GM21619 (cell line): ENCODE measurements at regions not wholly inside any gene's neighbourhood (a gene's known extent, or its start where the extent isn't known, plus 50 kb on each side); places are given as distances from the start of the nearest gene placed in this dataset.
"Not testable (repeated sequence)": the region's sequence is repeated elsewhere in the genome, so short reads cannot be mapped to it uniquely, and the experiment has no call there.

Experiments
- ATAC-seq: cut with Tn5 transposase; IDR thresholded peaks from one replicate; pipeline ENCODE4 v1.9.1; 2021; ENCODE audit not compliant: unreplicated experiment

DNA sequence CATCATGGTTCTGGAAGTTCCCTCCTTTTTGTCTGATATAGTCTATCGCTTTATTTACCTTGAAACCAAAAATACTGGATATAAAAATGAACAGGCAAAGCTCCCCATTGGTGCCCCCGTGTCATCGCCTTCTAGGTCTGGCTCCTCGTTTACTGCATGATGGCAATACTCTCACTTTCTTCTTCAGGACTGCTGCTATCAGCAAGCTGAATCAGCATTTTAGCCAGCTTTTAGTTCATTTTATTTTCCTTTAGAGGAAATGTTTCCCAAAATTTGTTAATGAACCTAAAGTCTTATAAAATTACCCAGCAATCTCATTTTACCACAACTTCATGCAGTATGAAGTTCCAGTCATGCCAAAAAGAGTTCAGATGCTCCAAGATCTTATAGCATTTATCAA lies 80.5 kb downstream of the ZIC3 start:
- ATAC-seq = no peak

DNA sequence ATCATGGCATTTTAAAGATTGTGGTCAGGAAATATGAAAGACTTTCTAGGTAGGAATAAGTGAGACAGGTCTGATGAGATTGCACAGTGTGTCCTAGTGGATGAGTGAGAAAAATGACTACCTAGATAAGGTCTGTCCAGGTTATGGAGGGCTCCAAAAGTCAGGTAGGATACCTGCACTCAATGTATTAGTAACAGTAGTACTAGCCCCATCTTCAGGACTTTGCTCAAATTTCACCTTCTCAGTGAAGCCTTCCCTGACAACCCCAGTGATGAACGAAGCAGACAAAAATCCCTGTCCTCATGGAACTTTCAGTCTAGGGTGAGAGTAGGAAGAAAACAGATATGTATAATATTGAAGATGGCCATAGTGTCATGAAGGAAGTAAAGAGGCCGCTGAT lies 85.7 kb downstream of the ZIC3 start:
- no peak for ATAC-seq

GRCh38 chrX:137652086-137652485 lies 86.2 kb downstream of the ZIC3 start:
- ATAC-seq = no peak

DNA sequence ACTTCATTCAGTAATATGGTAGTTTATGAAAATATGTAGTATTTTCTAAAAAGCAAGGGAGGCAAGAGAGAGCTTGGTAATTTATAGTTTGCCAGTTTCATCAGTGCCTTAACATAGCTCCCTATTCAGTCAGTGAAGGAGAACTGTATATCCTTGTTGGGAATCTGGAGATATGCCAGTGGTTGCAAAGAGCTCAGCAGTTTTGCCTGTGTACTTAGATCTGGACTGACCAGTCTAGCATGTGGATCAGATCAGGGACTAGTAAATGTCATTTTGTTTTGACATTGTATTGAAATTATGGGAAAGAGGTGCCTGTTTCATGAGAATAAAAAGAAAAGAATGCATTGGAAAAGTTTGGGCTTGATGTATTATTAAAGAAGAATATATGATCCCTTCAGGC lies 88.6 kb downstream of the ZIC3 start:
- ATAC-seq = no peak

- ATAC-seq = no peak
Measured at GRCh38 chrX:137667776-137668175, 101.8 kb downstream of the ZIC3 start.

DNA sequence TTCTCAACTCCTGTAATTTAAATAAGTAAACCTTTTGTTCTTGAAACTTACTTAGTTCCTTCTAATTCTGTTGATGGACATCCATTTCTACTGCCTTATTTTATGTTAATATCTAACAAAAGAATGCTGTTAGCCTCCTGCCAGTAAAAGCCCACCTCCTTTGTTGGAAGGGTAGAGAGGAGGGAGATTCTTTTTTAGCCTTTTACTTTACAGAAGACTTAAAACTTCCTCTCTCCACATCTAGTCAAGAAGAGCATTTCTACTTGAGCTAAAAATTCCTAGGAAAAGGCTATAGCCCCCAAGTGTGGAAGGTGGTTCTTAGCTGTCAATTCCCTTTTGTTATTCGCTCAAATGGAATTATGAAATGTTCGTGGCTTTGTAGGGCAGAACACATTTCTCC lies 118.7 kb downstream of the ZIC3 start:
- no peak for ATAC-seq

DNA sequence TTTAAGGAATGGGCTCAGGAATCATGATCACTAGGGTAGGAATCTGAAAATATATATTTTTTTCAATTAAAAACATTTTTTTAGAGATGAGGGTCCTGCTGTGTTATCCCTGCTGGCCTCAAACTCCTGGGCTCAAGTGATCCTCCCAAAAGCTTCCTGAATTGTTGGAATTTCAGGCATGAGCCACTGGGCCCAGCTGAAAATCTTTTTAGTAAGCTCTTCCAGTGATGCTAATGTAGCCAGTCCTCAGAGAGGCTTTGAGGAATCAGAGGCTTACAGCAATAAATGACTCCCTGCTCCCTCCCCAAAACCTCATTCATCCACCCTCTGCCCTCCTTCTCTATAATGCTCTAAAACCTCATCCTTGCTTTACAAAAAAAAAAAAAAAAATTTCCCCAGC lies 129.5 kb downstream of the ZIC3 start:
- no peak for ATAC-seq

DNA sequence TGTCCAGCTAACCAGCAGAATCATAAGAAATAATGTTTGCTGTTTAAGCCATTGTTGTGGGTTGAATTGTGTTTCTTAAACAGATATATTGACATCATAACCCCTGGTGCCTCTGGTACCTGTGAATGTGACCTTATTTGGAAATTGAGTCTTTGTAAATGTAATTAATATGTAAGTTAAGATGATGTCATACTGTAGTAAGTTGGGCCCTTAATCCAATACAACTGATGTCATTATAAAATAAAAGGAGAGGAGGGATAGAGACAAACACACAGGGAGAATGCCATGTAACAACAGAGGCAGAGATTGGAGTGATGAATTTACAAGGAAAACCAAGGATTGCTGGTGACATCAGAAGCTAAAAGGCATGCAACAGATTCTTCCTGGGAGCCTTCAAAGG lies 141.4 kb downstream of the ZIC3 start:
- ATAC-seq = no peak

DNA sequence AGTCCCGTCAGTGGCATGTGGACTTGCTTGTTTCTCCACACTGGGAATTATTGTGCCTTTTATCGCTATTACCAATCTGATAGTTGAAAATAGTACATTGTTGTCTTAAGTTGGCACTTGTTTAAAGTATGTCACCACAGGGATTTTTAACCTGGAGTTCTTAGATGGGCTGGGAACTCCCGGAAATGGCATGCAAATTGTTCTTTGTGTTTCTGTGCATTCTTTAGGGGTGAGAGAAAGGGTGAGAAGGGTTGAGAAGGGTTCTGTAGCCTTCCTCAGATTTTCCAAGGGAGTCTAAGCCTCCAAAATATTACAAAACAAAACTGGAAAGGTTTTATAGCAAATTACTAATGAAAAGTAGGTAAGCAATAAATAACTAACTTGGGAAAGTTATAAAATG lies 176.9 kb downstream of the ZIC3 start:
- no peak for ATAC-seq

- no peak for ATAC-seq
Measured at GRCh38 chrX:137743414-137743813, 177.5 kb downstream of the ZIC3 start.

DNA sequence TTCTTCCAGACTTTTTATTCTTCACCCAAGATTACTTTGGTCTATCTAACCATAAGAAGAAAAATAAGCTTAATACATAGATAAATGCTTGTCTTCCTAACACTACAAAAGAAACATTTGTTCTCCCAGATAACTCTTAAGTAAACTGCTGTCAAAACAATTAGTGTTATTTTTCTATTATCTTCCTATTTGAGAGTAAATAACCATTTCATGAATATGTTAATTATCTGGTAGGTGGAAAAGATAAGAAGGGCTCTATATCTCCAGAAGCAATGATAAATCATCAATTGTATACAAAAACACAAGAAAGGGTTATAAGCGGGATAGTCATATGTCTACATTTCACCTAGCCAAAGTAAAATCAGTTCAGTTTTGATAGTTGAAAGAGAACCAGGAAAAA lies 180.4 kb downstream of the ZIC3 start:
- no peak for ATAC-seq

GRCh38 chrX:137747244-137748043 lies 181.5 kb downstream of the ZIC3 start:
- ATAC-seq = no peak

DNA sequence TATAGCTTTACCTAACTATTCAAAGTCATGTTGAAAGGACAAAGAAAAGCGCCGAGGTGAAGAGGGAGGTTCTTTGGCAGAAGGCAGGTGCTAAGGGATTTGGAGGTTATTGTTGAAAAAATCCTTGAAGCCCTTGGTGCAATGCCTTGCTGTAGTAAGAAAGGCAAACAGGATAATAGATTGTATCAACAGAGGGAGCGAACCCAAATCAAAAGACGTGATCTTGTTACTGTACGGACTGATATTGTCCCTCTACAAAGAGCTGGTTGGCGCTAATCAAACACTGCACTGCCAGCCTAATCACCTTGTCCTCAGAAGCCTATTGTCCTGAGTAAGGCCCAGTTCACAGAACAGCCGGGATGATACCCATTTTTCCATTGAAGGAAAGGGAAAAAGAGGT lies 182.9 kb downstream of the ZIC3 start:
- no peak for ATAC-seq

DNA sequence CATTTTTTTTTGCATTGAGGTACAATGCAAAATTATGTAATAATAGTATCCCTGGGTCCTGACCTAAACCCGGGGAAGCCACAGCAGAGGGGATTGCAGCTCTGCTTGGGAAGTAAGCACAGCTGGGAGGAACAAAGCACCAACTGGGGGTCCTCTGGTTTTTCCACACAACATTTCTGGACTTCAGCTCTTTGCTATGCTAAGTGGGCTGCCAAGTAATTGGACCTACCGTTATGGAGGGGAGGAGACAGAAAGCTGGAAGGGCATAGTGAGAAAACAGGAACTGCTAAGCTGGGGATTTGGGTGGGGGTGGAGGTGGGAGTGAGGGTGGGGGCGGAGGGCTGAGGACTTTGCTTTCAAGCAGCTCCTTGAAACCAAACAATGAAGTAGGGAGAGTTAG lies 183.3 kb downstream of the ZIC3 start:
- ATAC-seq = no peak

GRCh38 chrX:137771537-137771936 lies 205.6 kb downstream of the ZIC3 start:
- ATAC-seq = no peak

DNA sequence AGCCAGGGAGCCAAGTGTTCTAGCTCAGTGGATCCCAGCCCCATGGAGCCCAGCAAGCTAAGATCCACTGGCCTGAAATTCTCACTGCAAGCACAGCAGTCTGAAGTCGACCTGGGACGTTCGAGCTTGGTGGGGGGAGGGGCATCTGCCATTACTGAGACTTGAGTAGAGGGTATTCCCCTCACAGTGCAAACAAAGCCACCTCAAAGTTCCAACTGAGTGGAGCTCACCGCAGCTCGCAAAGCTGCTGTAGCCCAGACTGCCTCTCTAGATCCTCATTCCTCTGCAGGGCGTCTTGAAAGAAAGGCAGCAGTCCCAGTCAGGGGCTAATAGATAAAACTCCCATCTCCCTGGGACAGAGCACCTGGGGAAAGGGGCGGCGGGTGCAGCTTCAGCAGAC lies 226.3 kb downstream of the ZIC3 start:
- ATAC-seq = no peak

- ATAC-seq = not testable (repeated sequence)
Measured at GRCh38 chrX:137797926-137798325, 232.0 kb downstream of the ZIC3 start.

GRCh38 chrX:137823257-137823656 lies 257.3 kb downstream of the ZIC3 start:
- ATAC-seq = no peak

DNA sequence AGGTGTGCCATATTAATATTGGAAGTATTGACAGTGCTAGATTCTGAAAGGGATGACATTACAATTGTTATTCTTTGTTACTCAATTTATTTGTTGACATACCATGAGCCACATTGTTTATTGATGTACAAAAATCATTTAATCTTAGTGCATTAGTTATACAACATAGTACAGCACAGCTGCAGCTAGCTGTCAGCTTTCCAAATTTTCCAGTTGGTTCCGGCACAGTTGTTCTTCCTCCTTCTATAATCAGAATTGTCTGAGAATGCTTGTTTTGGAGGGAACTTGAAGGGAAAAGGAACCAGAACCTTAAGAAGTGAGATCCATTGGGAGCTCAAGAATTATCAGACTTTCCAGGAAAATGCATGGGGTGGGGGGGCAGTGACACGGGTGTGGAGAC lies 281.4 kb downstream of the ZIC3 start:
- no peak for ATAC-seq

DNA sequence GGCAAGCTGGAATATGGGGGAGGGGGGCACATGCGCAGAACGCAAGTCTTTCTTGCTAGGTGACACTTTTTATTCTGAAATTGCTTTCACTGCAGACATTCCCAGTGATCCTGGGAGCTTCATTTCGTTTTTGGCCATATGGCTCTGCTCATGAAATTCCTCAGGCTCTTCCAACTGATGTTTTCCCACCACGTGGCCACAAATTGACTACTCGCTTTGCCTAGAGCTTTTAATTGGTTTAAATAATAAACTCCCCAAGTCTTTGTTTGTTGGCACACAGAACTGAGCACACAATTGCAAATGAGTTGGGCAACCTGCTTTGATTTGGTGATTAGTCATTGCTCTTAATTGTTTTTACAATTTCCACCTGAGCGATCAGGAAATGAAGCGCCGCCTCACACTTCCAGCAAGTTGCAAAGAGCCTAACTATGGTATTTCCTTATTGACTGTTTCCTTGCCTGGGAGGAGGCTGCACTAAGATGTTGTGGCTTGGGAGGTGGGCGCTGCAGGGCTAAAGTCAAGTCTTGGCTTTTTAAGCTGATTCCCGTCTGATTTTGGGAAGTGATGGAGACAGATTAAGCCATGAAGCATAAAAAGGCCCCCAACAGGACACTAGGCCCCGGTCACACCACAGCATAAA lies 282.5 kb downstream of the ZIC3 start:
- ATAC-seq = no peak

- no peak for ATAC-seq
Measured at GRCh38 chrX:137852502-137852901, 286.6 kb downstream of the ZIC3 start.

DNA sequence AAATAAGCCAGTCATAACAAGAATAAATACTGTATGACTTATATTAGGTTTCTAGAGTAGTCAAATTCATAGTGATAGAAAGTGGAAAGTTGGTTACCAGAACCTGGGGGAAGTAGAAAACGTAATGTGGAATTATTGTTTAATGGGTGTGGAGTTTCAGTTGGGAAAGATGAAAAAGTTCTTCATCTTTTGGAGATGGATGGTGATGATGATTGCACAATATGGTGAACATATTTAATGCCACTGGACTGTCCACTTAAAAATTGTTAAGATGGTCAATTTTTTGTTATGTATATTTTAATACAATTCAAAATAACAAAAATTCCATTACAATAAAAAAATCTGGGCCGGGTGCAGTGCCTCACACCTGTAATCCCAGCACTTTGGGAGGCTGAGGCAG lies 289.6 kb downstream of the ZIC3 start:
- no peak for ATAC-seq

DNA sequence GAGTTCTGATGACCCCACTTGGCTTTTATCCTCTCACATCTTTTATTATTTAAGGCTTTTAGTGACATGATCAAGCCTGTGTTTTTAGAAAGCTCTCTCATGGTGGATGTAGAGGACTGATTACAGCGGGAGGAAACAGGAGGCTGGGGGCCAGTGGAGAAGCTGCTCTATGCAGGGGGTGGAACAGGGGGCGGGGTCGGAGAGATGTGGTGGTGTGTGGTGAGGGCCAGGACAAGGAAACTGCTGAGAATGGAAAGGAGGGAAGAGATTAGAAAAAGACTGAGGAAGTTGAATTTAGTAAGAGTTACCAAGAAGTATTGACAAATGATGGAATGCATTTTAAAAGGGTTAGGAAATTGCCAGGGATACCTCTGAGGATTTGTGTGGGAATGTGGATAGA lies 292.2 kb downstream of the ZIC3 start:
- ATAC-seq = no peak
